GM18909 (cell line): ENCODE measurements at regions not wholly inside any gene's neighbourhood (a gene's known extent, or its start where the extent isn't known, plus 50 kb on each side); places are given as distances from the start of the nearest gene placed in this dataset.

Experiments
- ATAC-seq: cut with Tn5 transposase; IDR thresholded peaks from one replicate; pipeline ENCODE4 v1.9.1; 2021; ENCODE audit warnings: mild to moderate bottlenecking; ENCODE audit not compliant: unreplicated experiment, poor library complexity

GRCh38 chr1:73775896-73776295 is 422.1 kb downstream of the LRRIQ3 start:
- ATAC-seq = no peak

GRCh38 chr1:73772941-73773340 is 425.0 kb downstream of the LRRIQ3 start:
- no peak for ATAC-seq

GRCh38 chr1:73771396-73771795 is 426.6 kb downstream of the LRRIQ3 start:
- no peak for ATAC-seq

- ATAC-seq = no peak
Measured at GRCh38 chr1:73770109-73770905, 427.7 kb downstream of the LRRIQ3 start.

GRCh38 chr1:73766786-73767348 is 431.1 kb downstream of the LRRIQ3 start:
- ATAC-seq = no peak

- ATAC-seq = no peak
Measured at GRCh38 chr1:73765551-73766233, 432.3 kb downstream of the LRRIQ3 start.

- ATAC-seq = no peak
Measured at GRCh38 chr1:73761559-73761958, 436.4 kb downstream of the LRRIQ3 start.

GRCh38 chr1:73759011-73759410 is 439.0 kb downstream of the LRRIQ3 start:
- no peak for ATAC-seq

- no peak for ATAC-seq
Measured at GRCh38 chr1:73756817-73757216, 441.2 kb downstream of the LRRIQ3 start.

- no peak for ATAC-seq
Measured at GRCh38 chr1:73755649-73756048, 442.3 kb downstream of the LRRIQ3 start.

GRCh38 chr1:73749996-73750395 is 448.0 kb downstream of the LRRIQ3 start:
- no peak for ATAC-seq

GRCh38 chr1:73744985-73745384 is 453.0 kb downstream of the LRRIQ3 start:
- ATAC-seq = no peak

GRCh38 chr1:73736125-73736524 is 461.9 kb downstream of the LRRIQ3 start:
- no peak for ATAC-seq

- ATAC-seq = no peak
Measured at GRCh38 chr1:73727036-73727435, 470.9 kb downstream of the LRRIQ3 start.

GRCh38 chr1:73722055-73722454 is 475.9 kb downstream of the LRRIQ3 start:
- ATAC-seq = no peak

- ATAC-seq = no peak
Measured at GRCh38 chr1:73717976-73718375, 480.0 kb downstream of the LRRIQ3 start.

- no peak for ATAC-seq
Measured at GRCh38 chr1:73711089-73711488, 486.9 kb downstream of the LRRIQ3 start.

GRCh38 chr1:73701826-73702225 is 496.1 kb downstream of the LRRIQ3 start:
- no peak for ATAC-seq

GRCh38 chr1:73676186-73676585 is 521.8 kb downstream of the LRRIQ3 start:
- ATAC-seq = no peak

- ATAC-seq = peak; percentile 66
Measured at GRCh38 chr1:73674945-73675561, 522.9 kb downstream of the LRRIQ3 start.

GRCh38 chr1:73673971-73674370 is 524.0 kb downstream of the LRRIQ3 start:
- no peak for ATAC-seq
